ENCODE measurements at regions not wholly inside any gene's neighbourhood (a gene's known extent, or its start where the extent isn't known, plus 50 kb on each side); places are given as distances from the start of the nearest gene placed in this dataset.

GRCh38 chr14:104383996-104384775 is 195.4 kb upstream of the C14orf180 start:
- intact Hi-C loops (cut with DNase I; ENCODE audit: low total_unique reads): no loop called here
- no peak for TF ChIP-seq POLR2A (IDR thresholded peaks at IDR 0.05)
- TF ChIP-seq, protein P1, sequence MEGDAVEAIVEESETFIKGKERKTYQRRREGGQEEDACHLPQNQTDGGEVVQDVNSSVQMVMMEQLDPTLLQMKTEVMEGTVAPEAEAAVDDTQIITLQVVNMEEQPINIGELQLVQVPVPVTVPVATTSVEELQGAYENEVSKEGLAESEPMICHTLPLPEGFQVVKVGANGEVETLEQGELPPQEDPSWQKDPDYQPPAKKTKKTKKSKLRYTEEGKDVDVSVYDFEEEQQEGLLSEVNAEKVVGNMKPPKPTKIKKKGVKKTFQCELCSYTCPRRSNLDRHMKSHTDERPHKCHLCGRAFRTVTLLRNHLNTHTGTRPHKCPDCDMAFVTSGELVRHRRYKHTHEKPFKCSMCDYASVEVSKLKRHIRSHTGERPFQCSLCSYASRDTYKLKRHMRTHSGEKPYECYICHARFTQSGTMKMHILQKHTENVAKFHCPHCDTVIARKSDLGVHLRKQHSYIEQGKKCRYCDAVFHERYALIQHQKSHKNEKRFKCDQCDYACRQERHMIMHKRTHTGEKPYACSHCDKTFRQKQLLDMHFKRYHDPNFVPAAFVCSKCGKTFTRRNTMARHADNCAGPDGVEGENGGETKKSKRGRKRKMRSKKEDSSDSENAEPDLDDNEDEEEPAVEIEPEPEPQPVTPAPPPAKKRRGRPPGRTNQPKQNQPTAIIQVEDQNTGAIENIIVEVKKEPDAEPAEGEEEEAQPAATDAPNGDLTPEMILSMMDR (IDR thresholded peaks at IDR 0.05 in 4 of 5, conservative IDR thresholded peaks at IDR 0.05 in 1 of 5): no peak
- Histone ChIP-seq H3K4me1 (no peaks in the 10 kb centered on the region), H3K27me3 (peaks cover 0 to 10% (median 3%) of the 10 kb centered on the region in 3 donors), H3K27ac (no peak overlapping the region), H3K36me3 (no peaks in the 10 kb centered on the region), H3K4me3 (no peak overlapping the region), H3K9me3 (no peaks in the 10 kb centered on the region)
- ATAC-seq (no peak), DNase-seq (peak in 1 of 2 donors; percentile 4)
- in situ Hi-C loops (cut with MboI; ENCODE audit: low sequenced_read_pairs in 4 of 4): no loop called here

DNA sequence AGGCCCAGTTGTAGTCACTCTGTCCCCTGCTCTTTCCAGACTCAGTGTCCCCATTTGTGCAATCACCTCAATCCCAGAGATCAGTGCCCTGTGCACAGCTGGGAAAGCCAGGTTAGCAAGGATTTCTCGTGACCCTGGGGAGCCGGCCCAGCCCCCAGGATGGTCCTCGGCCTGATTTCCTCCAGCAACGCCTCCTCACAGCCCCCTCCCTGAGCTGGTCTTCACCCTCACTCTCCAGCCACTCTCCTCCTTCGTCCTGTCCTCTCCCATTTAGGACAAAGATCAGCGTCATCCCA is 194.8 kb upstream of the C14orf180 start:
- no peak for DNase-seq
- Histone ChIP-seq H3K4me1 (no peaks in the 10 kb centered on the region), H3K27me3 (peaks cover 0 to 10% (median 3%) of the 10 kb centered on the region in 3 donors), H3K4me3 (no peak overlapping the region), H3K27ac (no peak overlapping the region), H3K36me3 (no peaks in the 10 kb centered on the region), H3K9me3 (no peaks in the 10 kb centered on the region)
- intact Hi-C loops (cut with DNase I; ENCODE audit: low total_unique reads) (no loop called here), in situ Hi-C loops (cut with MboI; ENCODE audit: low sequenced_read_pairs in 4 of 4) (no loop called here)
- ATAC-seq: no peak
- no peak for TF ChIP-seq POLR2A (IDR thresholded peaks at IDR 0.05)
- TF ChIP-seq, protein P1 (IDR thresholded peaks at IDR 0.05 in 4 of 5, conservative IDR thresholded peaks at IDR 0.05 in 1 of 5): no peak

GRCh38 chr14:104385111-104385510 is 194.5 kb upstream of the C14orf180 start:
- intact Hi-C loops (cut with DNase I; ENCODE audit: low total_unique reads): no loop called here
- Histone ChIP-seq H3K27ac (no peak overlapping the region), H3K27me3 (peaks cover 0 to 10% (median 3%) of the 10 kb centered on the region in 3 donors), H3K4me1 (no peaks in the 10 kb centered on the region), H3K36me3 (no peaks in the 10 kb centered on the region), H3K4me3 (no peak overlapping the region), H3K9me3 (no peaks in the 10 kb centered on the region)
- no peak for DNase-seq
- no peak for ATAC-seq
- TF ChIP-seq, protein P1 (IDR thresholded peaks at IDR 0.05 in 4 of 5, conservative IDR thresholded peaks at IDR 0.05 in 1 of 5): no peak
- TF ChIP-seq POLR2A (IDR thresholded peaks at IDR 0.05): no peak
- in situ Hi-C loops (cut with MboI; ENCODE audit: low sequenced_read_pairs in 4 of 4): no loop called here

DNA sequence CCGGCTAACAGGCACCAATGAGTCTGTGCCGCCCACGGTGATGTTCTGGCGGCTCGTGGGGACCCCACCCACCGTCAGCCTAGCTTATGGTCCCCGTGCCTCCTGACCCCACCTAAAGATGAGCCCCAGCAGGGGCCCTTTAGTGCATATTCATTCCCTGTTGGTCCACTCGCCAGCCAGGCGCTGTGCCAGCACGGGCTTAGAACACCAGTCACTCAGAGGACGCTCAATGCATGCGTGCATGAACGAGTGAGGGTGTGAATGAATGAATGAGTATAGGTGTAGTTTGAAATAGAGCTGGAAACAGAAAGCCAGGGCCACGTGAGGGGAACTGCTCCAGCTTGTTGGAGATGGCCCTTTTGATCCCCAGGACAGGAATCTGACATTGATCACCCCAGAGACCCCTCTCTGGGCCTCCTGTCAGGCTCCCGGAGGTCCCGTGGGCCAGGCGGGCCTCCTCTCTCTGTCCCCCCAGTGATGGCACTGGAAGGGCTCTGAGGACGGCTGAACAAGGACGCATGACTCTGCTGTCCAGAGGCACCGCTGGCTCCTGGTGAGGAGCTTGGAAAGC is 193.9 kb upstream of the C14orf180 start:
- intact Hi-C loops (cut with DNase I; ENCODE audit: low total_unique reads) (no loop called here), in situ Hi-C loops (cut with MboI; ENCODE audit: low sequenced_read_pairs in 4 of 4) (no loop called here)
- TF ChIP-seq, protein P1 (IDR thresholded peaks at IDR 0.05 in 4 of 5, conservative IDR thresholded peaks at IDR 0.05 in 1 of 5): no peak
- TF ChIP-seq POLR2A (IDR thresholded peaks at IDR 0.05): no peak
- Histone ChIP-seq H3K9me3 (no peaks in the 10 kb centered on the region), H3K36me3 (no peaks in the 10 kb centered on the region), H3K27me3 (peaks cover 0 to 10% (median 3%) of the 10 kb centered on the region in 3 donors), H3K27ac (no peak overlapping the region), H3K4me3 (no peak overlapping the region), H3K4me1 (no peaks in the 10 kb centered on the region)
- ATAC-seq (no peak), DNase-seq (peak in 1 of 2 donors; percentile 3)
